GM21786 (cell line): ENCODE measurements at regions not wholly inside any gene's neighbourhood (a gene's known extent, or its start where the extent isn't known, plus 50 kb on each side); places are given as distances from the start of the nearest gene placed in this dataset.
A peak's percentile ranks its signal among the peaks of the same experiment; 100 is the strongest.
"Not testable (repeated sequence)": the region's sequence is repeated elsewhere in the genome, so short reads cannot be mapped to it uniquely, and the experiment has no call there.

ENCODE experiments used
- ATAC-seq: cut with Tn5 transposase; IDR thresholded peaks from one replicate; pipeline ENCODE4 v1.9.1; 2021; ENCODE audit not compliant: unreplicated experiment

- ATAC-seq, result peak; percentile 92
These were observed 96.1 kb upstream of the FAM241A start for GRCh38 chr4:112049119-112049518.

- ATAC-seq, result no peak
These were observed 91.4 kb upstream of the FAM241A start for GRCh38 chr4:112053825-112054350.

DNA sequence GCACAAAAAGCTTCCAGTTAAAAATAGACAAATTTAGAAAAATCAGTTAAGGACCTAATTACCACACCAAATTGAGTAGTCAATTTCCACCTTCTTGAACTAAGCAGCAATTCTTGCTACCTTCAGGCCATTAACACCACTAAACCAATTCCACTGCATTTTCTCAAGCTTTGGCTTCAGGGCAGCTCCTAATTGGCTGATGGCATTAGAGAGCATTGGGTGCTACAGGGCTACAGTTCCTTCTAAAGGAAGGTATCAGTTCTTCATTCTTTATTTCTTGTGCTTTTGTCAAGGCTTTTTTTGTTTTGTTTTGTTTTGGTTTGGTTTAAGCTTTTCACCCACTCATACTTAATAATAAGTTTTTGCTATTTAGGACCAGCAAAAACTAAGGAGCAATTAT lies 90.2 kb upstream of the FAM241A start:
- no peak for ATAC-seq

DNA sequence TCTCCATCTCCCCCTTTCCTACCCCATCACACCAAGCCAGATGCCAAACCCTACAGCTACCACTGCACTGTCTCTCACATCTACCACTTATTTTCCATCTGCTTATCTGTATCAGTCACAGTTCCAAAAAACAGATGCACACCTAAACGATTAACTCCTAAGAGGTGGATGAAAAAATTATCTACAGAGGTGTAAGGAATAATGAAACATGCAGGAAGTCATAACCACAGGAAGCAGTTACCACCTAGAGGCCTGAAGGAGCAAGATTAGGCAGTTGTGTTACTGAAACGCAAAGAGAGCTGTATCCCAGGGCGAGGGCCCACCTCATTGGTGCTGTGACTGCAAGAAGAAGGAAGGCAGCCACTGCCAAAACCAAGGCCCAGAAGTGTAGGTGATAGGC lies 87.8 kb upstream of the FAM241A start:
- no peak for ATAC-seq

DNA sequence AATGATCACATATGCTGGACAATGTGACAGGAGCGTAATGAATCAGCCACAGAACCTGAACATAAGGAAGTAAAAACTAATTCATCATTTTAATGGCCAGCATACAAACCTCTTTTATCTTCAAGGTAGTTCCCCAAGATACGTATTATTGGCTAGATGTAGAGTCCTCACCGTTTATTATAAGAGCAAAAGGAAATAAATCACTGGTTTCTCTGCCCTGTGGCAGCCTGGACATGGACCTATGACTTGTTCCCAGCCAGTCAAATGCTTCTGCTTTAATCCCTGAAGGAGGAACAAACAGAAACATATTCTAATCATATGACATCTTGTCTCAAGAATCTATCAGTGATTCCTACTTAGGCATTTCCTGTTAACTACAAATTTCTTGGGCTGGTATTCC lies 86.8 kb upstream of the FAM241A start:
- ATAC-seq, result no peak

- no peak for ATAC-seq
These were observed 85.0 kb upstream of the FAM241A start for GRCh38 chr4:112060212-112060611.

GRCh38 chr4:112061207-112061817 lies 83.9 kb upstream of the FAM241A start:
- no peak for ATAC-seq

DNA sequence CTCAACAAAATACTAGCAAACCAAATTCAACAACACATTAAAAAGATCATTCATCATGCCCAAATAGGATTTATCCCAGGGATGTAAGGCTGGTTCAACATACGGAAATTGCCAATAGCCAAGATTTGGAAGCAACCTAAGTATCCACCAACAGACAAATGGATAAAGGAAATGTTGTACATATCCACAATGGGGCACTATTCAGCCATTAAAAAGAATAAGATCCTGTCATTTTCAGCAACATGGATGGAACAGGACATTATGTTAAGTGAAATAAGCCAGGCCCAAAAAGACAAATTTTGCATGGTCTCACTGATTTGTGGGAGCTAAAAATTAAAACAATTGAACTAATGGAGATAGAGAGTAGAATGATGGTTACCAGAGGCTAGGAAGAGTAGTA lies 82.0 kb upstream of the FAM241A start:
- ATAC-seq, result no peak

GRCh38 chr4:112069110-112069509 lies 76.1 kb upstream of the FAM241A start:
- no peak for ATAC-seq

DNA sequence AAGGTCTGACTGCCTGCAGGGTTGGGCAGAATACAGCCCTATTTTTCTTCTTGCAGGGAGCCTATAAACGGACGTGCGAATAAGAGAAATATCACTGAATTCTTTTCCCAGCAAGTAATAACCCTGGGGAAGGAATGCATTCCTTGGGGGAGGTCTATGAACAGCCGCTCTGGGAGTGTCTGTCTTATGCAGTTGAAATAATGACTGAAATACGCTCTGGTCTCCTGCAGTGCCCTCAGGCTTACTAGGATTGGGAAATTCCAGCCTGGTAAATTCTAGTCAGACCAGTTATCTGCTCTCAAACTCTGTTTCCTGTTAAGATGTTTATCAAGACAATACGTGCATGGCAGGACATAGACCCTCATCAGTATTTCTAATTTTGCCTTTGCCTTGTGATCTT lies 72.1 kb upstream of the FAM241A start:
- no peak for ATAC-seq

- ATAC-seq, result peak; percentile 84
These were observed 70.0 kb upstream of the FAM241A start for GRCh38 chr4:112075129-112075753.

- ATAC-seq, result no peak
These were observed 69.3 kb upstream of the FAM241A start for GRCh38 chr4:112075906-112076305.

DNA sequence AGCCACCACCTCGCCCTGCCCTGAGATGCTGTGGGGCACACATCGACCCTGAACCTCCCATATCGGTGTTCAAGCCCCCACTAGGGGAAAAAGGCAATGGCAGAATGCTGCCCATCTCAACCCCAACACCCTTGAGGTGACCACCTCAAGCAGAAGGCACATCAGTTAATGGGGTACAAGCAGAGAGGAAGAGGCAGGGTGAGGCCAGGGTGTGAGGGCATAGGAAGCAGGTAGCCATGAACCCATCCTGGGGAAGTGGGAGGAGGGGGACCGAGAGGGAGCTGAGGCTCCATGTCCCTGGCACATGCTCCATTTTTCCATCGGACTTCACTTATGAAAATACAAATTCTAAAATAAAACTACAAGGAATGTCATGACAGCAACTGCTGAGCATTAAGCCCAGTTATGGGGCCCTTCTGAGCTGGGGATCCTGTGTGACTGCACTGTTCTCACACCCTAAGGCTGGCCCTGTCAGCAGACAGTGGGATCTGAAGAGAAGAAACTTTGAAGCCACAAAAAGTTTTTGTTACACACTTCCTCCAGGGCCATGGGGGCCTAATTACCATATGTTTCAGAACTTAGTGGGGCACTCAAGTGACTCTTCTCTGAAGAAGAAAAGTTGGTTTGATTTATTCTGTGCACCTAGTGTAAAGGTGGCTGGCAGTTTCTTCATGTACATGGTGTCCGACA lies 68.2 kb upstream of the FAM241A start:
- ATAC-seq, result no peak

DNA sequence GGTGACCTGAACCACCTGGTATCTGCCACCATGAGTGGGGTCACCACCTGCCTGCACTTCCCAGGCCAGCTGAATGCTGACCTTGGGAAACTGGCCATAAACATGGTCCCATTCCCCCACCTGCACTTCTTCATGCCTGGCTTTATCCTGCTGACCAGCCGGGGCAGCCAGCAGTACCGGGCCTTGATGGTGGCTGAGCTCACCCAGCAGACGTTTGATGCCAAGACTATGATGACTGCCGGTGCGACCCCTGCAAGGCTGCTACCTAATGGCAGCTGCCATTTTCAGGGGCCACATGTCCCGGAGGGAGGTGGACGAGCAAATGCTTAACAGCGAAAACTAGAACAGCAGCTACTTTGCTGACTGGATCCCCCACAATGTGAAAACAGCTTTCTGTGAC lies 67.5 kb upstream of the FAM241A start:
- no peak for ATAC-seq

DNA sequence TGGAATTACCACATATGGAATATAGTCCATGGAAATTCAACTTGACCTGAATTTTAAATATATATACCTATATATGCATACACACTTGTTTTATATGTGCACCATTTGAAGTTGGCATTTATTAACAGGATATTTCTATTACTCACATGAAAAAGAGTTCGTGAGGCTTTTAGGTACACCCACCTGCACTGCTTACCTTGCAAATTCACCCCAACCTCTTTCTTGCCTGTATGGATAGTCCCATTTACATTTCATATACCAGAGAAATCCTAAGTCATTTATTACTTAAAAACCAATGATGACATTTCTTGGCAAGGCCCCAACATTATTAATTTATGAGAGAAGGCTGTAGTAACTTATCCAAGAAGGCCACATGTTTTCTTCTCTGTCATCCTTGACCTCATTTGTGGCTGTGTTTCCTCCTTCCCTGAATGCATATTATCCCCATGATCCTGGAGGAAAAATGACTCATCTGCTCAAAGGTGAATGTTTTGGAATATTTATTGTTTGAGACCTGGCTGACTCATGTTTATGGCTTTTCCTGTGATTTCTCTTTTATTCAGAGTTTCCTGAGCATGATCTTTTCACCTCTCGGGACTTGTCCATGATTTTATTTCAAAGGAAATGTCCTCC lies 62.2 kb upstream of the FAM241A start:
- no peak for ATAC-seq

DNA sequence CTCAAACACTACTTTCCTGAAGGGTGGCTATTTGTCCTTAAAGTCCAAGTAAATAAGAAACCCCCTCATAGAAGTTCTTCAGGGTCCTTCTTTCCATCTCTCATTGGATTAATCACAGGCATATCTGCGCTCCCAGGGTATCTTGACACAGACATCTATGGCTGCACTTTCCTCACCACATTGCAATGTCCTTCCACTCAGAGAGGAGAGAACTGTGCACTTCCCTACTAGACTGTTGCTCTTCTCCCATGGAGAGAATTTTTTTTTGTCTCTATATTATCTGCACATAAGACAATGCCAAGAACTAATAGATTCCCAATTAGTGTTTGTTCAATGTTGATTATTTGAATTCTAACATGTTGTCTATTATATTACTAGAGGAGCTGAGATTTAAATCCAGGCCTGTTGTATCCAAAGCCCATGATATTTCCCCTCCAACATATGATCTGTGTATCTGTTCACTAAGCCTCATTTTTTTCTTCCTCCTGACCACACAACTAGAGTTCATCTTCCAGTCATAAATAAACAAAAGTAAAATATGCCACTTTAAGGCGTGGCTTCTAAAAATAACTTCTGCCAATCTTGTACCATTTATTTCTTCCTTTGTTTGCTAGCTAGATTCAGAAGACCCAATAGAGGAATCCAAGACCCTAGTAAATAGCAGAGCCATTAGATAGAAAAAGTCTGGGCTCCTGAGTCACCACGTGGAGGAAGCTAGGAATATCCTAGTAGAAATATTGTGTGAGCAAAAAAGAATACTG lies 61.5 kb upstream of the FAM241A start:
- no peak for ATAC-seq

DNA sequence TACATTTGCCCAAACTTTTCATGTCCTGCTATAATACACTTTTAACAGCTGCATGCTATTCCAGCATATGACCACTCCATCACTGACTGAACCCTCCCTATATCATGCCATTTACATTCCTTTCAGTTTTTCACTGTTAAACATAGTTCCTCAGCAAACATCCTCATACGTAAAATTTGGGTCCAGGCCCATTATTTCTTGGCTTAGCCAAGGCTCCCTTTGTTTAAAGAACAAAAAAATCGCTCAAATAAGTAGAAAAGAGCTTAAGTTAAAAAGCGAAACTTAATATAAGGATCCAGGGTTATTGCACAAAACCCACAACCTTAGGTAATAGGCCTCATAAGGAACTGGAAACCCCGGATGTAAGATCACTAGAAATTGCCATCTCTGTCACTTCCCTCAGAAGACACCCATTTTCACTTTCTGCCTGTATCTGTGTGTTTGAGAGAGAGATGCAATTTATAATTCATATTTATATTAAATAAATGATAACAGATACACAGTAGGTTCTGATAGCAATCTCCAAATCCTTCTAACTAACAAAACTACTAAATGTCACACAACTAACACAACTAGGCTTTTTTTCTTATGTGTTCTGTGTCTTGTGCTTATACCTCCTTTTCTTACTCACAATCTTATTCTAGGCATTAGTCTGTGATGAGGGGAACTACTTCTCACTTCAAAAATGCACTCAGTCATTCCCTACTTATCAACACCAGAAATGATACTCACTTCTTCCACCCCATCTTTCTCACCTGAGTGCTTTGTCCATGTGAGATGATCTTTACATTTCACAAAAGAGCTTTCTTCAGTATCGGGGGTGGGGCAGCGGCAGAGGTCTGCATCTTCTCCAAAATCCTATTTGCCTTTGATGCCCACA lies 59.9 kb upstream of the FAM241A start:
- no peak for ATAC-seq

DNA sequence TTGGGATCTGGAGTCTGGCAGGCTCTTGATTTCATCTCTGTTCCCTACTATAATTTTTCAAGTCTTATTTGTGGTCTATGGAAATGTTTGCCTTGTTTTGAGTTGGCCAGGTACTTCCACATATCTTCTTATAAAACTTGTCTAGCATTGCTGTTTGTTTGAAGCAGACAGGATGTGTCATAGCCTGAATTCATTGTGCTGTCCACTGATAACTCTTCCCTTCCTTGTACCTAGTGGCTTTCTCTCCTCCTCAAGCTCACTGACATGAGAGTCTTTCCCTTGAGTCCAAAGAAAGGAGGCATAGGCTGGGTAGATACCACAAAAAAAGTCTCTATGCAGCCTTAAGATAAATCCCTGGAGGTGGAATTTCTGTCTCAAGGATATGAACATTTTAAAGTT lies 59.2 kb upstream of the FAM241A start:
- ATAC-seq, result no peak

DNA sequence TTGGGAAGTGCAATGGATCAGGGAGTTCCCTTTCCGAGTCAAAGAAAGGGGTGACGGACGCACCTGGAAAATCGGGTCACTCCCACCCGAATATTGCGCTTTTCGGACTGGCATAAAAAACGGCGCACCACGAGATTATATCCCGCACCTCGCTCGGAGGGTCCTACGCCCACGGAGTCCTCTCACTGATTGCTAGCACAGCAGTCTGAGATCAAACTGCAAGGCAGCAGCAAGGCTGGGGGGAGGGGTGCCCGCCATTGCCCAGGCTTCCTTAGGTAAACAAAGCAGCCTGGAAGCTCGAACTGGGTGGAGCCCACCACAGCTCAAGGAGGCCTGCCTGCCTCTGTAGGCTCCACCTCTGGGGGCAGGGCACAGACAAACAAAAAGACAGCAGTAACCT lies 58.6 kb upstream of the FAM241A start:
- not testable (repeated sequence) for ATAC-seq

GRCh38 chr4:112092330-112092729 lies 52.9 kb upstream of the FAM241A start:
- ATAC-seq, result not testable (repeated sequence)
